ENCODE measurements at regions not wholly inside any gene's neighbourhood (a gene's known extent, or its start where the extent isn't known, plus 50 kb on each side); places are given as distances from the start of the nearest gene placed in this dataset.
A peak's percentile ranks its signal among the peaks of the same experiment; 100 is the strongest.
"Not testable (repeated sequence)": the region's sequence is repeated elsewhere in the genome, so short reads cannot be mapped to it uniquely, and the experiment has no call there.

GRCh38 chr6:105680131-105680530 lies 277.2 kb upstream of the PREP start:
- TF ChIP-seq, protein P1, sequence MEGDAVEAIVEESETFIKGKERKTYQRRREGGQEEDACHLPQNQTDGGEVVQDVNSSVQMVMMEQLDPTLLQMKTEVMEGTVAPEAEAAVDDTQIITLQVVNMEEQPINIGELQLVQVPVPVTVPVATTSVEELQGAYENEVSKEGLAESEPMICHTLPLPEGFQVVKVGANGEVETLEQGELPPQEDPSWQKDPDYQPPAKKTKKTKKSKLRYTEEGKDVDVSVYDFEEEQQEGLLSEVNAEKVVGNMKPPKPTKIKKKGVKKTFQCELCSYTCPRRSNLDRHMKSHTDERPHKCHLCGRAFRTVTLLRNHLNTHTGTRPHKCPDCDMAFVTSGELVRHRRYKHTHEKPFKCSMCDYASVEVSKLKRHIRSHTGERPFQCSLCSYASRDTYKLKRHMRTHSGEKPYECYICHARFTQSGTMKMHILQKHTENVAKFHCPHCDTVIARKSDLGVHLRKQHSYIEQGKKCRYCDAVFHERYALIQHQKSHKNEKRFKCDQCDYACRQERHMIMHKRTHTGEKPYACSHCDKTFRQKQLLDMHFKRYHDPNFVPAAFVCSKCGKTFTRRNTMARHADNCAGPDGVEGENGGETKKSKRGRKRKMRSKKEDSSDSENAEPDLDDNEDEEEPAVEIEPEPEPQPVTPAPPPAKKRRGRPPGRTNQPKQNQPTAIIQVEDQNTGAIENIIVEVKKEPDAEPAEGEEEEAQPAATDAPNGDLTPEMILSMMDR (IDR thresholded peaks at IDR 0.05; ENCODE audit: control insufficient read depth, insufficient read depth, low read depth, low read length, missing control alignments): no peak
- no peak overlapping the region for H3K4me3 ChIP-seq (ENCODE audit: control insufficient read depth, low read depth, low read length)
- DNase-seq (ENCODE audit: low read depth): no peak

- no peak overlapping the region for H3K4me3 ChIP-seq (ENCODE audit: control insufficient read depth, low read depth, low read length)
- TF ChIP-seq, protein P1 (IDR thresholded peaks at IDR 0.05; ENCODE audit: control insufficient read depth, insufficient read depth, low read depth, low read length, missing control alignments): no peak
- DNase-seq (ENCODE audit: low read depth): peak; percentile 51
Observed at GRCh38 chr6:105678516-105678915, 275.6 kb upstream of the PREP start.

DNA sequence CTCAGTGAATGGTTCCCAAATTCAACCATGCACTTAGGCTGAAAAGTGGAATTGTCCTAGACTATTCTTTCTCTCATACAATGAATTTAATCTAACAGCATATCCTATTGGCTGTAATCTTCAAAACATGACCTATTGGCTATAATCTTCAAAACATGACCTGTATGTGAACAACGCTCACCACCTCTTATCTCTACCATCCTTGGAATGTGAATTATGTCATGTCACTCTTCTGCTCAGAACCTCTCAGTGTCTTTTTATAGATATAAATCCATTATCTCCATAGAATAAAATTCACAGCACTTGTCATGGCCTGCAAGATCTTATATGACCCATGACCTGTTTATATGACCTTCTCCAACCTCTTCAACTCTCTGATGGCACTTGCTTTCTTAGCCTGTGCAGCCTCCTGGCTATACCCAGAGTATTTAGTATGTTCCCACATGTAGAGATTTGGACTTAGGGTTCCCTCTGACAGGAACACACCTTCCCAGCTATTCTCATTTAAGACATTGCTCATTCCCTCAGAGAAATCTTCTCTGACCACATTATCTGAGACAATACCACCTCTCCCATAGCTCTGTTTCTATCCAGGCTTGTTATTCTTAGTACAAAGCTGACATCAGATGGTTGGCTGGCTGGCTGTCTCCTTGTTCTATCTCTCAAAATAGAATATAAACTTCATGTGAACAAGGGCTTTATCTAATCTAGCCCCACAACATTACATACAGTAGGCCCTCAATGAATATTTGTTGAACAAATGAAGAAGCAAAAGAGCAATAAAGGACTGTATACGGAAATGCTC lies 275.0 kb upstream of the PREP start:
- H3K4me3 ChIP-seq (ENCODE audit: control insufficient read depth, low read depth, low read length): no peak overlapping the region
- peak; percentile 16 for DNase-seq (ENCODE audit: low read depth)
- TF ChIP-seq, protein P1 (IDR thresholded peaks at IDR 0.05; ENCODE audit: control insufficient read depth, insufficient read depth, low read depth, low read length, missing control alignments): no peak

DNA sequence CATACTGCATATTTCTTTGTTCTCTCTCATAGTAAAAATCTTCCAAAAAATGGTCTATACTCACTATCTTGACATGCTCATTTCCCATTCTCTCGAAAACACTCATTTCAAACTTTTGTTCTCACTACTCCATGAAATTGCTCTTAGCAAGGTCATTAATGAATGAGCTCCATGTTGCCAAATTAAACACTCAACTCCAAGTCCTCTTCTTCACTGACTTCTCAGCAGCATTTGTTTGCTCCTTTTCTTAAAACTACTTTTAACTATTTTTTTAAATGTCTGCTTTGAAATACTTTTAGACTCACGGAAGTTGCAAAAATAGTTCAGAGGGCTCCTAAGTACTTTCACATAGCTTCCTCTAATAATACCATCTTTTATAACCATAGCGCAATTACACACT lies 274.0 kb upstream of the PREP start:
- TF ChIP-seq, protein P1 (IDR thresholded peaks at IDR 0.05; ENCODE audit: control insufficient read depth, insufficient read depth, low read depth, low read length, missing control alignments): no peak
- no peak for DNase-seq (ENCODE audit: low read depth)
- no peak overlapping the region for H3K4me3 ChIP-seq (ENCODE audit: control insufficient read depth, low read depth, low read length)

- TF ChIP-seq, protein P1 (IDR thresholded peaks at IDR 0.05; ENCODE audit: control insufficient read depth, insufficient read depth, low read depth, low read length, missing control alignments): no peak
- no peak overlapping the region for H3K4me3 ChIP-seq (ENCODE audit: control insufficient read depth, low read depth, low read length)
- peak; percentile 89 for DNase-seq (ENCODE audit: low read depth)
Observed at GRCh38 chr6:105675715-105676397, 273.0 kb upstream of the PREP start.

- H3K4me3 ChIP-seq (ENCODE audit: control insufficient read depth, low read depth, low read length); DNase-seq (ENCODE audit: low read depth): not testable (repeated sequence)
Observed at GRCh38 chr6:105672856-105673538, 270.1 kb upstream of the PREP start.

- TF ChIP-seq, protein P1 (IDR thresholded peaks at IDR 0.05; ENCODE audit: control insufficient read depth, insufficient read depth, low read depth, low read length, missing control alignments): no peak
- DNase-seq (ENCODE audit: low read depth): no peak
- no peak overlapping the region for H3K4me3 ChIP-seq (ENCODE audit: control insufficient read depth, low read depth, low read length)
Observed at GRCh38 chr6:105669232-105669631, 266.4 kb upstream of the PREP start.

Measured in AG09309 (cell line).